ENCODE measurements at regions not wholly inside any gene's neighbourhood (a gene's known extent, or its start where the extent isn't known, plus 50 kb on each side); places are given as distances from the start of the nearest gene placed in this dataset.

- no peak for DNase-seq (ENCODE audit: low spot score)
Measured at GRCh38 chr13:64020126-64020525, 2604.5 kb upstream of the PCDH20 start.

- no peak for DNase-seq (ENCODE audit: low spot score)
Measured at GRCh38 chr13:64007339-64007738, 2591.7 kb upstream of the PCDH20 start.

- no peak for DNase-seq (ENCODE audit: low spot score)
Measured at GRCh38 chr13:64000321-64000720, 2584.7 kb upstream of the PCDH20 start.

GRCh38 chr13:63999614-64000305 lies 2584.1 kb upstream of the PCDH20 start:
- DNase-seq (ENCODE audit: low spot score), result no peak

- DNase-seq (ENCODE audit: low spot score), result no peak
Measured at GRCh38 chr13:63983366-63983765, 2567.7 kb upstream of the PCDH20 start.

GRCh38 chr13:63979951-63980350 lies 2564.3 kb upstream of the PCDH20 start:
- no peak for DNase-seq (ENCODE audit: low spot score)

GRCh38 chr13:63972328-63972727 lies 2556.7 kb upstream of the PCDH20 start:
- DNase-seq (ENCODE audit: low spot score), result no peak

- no peak for DNase-seq (ENCODE audit: low spot score)
Measured at GRCh38 chr13:63954683-63955082, 2539.0 kb upstream of the PCDH20 start.

- DNase-seq (ENCODE audit: low spot score), result no peak
Measured at GRCh38 chr13:63948045-63948444, 2532.4 kb upstream of the PCDH20 start.

- no peak for DNase-seq (ENCODE audit: low spot score)
Measured at GRCh38 chr13:63944911-63945310, 2529.3 kb upstream of the PCDH20 start.

- no peak for DNase-seq (ENCODE audit: low spot score)
Measured at GRCh38 chr13:63942372-63942771, 2526.7 kb upstream of the PCDH20 start.

- DNase-seq (ENCODE audit: low spot score), result no peak
Measured at GRCh38 chr13:63938851-63939250, 2523.2 kb upstream of the PCDH20 start.

GRCh38 chr13:63910511-63910910 lies 2494.9 kb upstream of the PCDH20 start:
- DNase-seq (ENCODE audit: low spot score), result peak; percentile 8

- DNase-seq (ENCODE audit: low spot score), result no peak
Measured at GRCh38 chr13:63909726-63910375, 2494.2 kb upstream of the PCDH20 start.

GRCh38 chr13:63902141-63902540 lies 2486.5 kb upstream of the PCDH20 start:
- no peak for DNase-seq (ENCODE audit: low spot score)

GRCh38 chr13:63901630-63902029 lies 2486.0 kb upstream of the PCDH20 start:
- DNase-seq (ENCODE audit: low spot score), result no peak

- no peak for DNase-seq (ENCODE audit: low spot score)
Measured at GRCh38 chr13:63900406-63900805, 2484.8 kb upstream of the PCDH20 start.

GRCh38 chr13:63896321-63896720 lies 2480.7 kb upstream of the PCDH20 start:
- no peak for DNase-seq (ENCODE audit: low spot score)

- no peak for DNase-seq (ENCODE audit: low spot score)
Measured at GRCh38 chr13:63882052-63882451, 2466.4 kb upstream of the PCDH20 start.

- DNase-seq (ENCODE audit: low spot score), result no peak
Measured at GRCh38 chr13:63880705-63881104, 2465.1 kb upstream of the PCDH20 start.

- no peak for DNase-seq (ENCODE audit: low spot score)
Measured at GRCh38 chr13:63873936-63874335, 2458.3 kb upstream of the PCDH20 start.

- DNase-seq (ENCODE audit: low spot score), result no peak
Measured at GRCh38 chr13:63864171-63864902, 2448.7 kb upstream of the PCDH20 start.

Measured in SK-N-DZ (cell line).